Astrocyte (in vitro differentiated cells and primary cell): ENCODE measurements at regions not wholly inside any gene's neighbourhood (a gene's known extent, or its start where the extent isn't known, plus 50 kb on each side); places are given as distances from the start of the nearest gene placed in this dataset.

Source experiments
- DNase-seq: peaks from one replicate; pipeline ENCODE4 v3.0.0-alpha.2; 2010; ENCODE audit warnings: low read depth
- FAIRE-seq: peaks from 2 replicates; lab custom pipeline; 2011; peaks lifted over from hg19 to GRCh38; lab: Jason Lieb, UNC
- H2AFZ ChIP-seq: 2 replicates; pipeline ENCODE4 v1.6.0; 2012; ENCODE audit warnings: low read depth, low read length, inconsistent platforms
- H3K27ac ChIP-seq: 2 replicates; pipeline ENCODE4 v1.5.1; 2011; ENCODE audit warnings: low read depth, low read length, inconsistent platforms
- H3K27me3 ChIP-seq: 2 replicates; pipeline ENCODE4 v1.6.0; 2011; ENCODE audit warnings: low read length, inconsistent platforms; ENCODE audit not compliant: insufficient read depth
- H3K36me3 ChIP-seq: 2 replicates; pipeline ENCODE4 v1.5.1; 2011; ENCODE audit warnings: low read length, inconsistent platforms; ENCODE audit not compliant: insufficient read depth
- H3K4me1 ChIP-seq: 2 replicates; pipeline ENCODE4 v1.5.1; 2011; ENCODE audit warnings: low read length, inconsistent platforms; ENCODE audit not compliant: insufficient read depth
- H3K4me2 ChIP-seq: 2 replicates; pipeline ENCODE4 v1.6.0; 2012; ENCODE audit warnings: low read length, inconsistent platforms
- H3K4me3 ChIP-seq: 2 replicates; pipeline ENCODE4 v1.5.1; 2011; ENCODE audit warnings: low read depth, mild to moderate bottlenecking, low read length, inconsistent platforms; ENCODE audit not compliant: insufficient read depth
- H3K79me2 ChIP-seq: 2 replicates; pipeline ENCODE4 v1.6.0; 2012; ENCODE audit warnings: mild to moderate bottlenecking, low read length, inconsistent platforms; ENCODE audit not compliant: insufficient read depth
- H3K9ac ChIP-seq: 2 replicates; pipeline ENCODE4 v1.6.0; 2012; ENCODE audit warnings: mild to moderate bottlenecking, low read length, inconsistent platforms
- H3K9me3 ChIP-seq: 2 replicates; pipeline ENCODE4 v1.5.1; 2012; ENCODE audit warnings: low read depth, mild to moderate bottlenecking, low read length, inconsistent platforms; ENCODE audit not compliant: insufficient read depth
- H4K20me1 ChIP-seq: 2 replicates; pipeline ENCODE4 v1.6.0; 2012; ENCODE audit warnings: low read length, inconsistent platforms; ENCODE audit not compliant: insufficient read depth
- H3K27ac Mint-ChIP-seq: one replicate; pipeline ENCODE4 v1.8.0; 2021; ENCODE audit warnings: mild to moderate bottlenecking, mixed read lengths; ENCODE audit not compliant: unreplicated experiment
- H3K27me3 Mint-ChIP-seq: one replicate; pipeline ENCODE4 v1.8.0; 2021; ENCODE audit warnings: low read depth, mixed read lengths; ENCODE audit not compliant: unreplicated experiment
- H3K36me3 Mint-ChIP-seq: one replicate; pipeline ENCODE4 v1.8.0; 2021; ENCODE audit warnings: low read depth, mixed read lengths; ENCODE audit not compliant: unreplicated experiment
- H3K4me1 Mint-ChIP-seq: one replicate; pipeline ENCODE4 v1.8.0; 2021; ENCODE audit warnings: low read depth, mixed read lengths; ENCODE audit not compliant: unreplicated experiment
- H3K4me3 Mint-ChIP-seq: one replicate; pipeline ENCODE4 v1.8.0; 2021; ENCODE audit warnings: mild to moderate bottlenecking, moderate library complexity, mixed read lengths; ENCODE audit not compliant: unreplicated experiment
- H3K9me3 Mint-ChIP-seq: one replicate; pipeline ENCODE4 v1.8.0; 2021; ENCODE audit warnings: mild to moderate bottlenecking, mixed read lengths; ENCODE audit not compliant: unreplicated experiment
- CTCF ChIP-seq: IDR thresholded peaks from 2 replicates; pipeline ENCODE4 v1.5.1; 2011; ENCODE audit warnings: low read depth, mild to moderate bottlenecking, inconsistent platforms, low read length, moderate library complexity; ENCODE audit not compliant: insufficient read depth
- EZH2 ChIP-seq: IDR thresholded peaks from 2 replicates; pipeline ENCODE4 v1.6.1; 2012; ENCODE audit warnings: mild to moderate bottlenecking, low read length, inconsistent platforms; ENCODE audit not compliant: insufficient read depth

DNA sequence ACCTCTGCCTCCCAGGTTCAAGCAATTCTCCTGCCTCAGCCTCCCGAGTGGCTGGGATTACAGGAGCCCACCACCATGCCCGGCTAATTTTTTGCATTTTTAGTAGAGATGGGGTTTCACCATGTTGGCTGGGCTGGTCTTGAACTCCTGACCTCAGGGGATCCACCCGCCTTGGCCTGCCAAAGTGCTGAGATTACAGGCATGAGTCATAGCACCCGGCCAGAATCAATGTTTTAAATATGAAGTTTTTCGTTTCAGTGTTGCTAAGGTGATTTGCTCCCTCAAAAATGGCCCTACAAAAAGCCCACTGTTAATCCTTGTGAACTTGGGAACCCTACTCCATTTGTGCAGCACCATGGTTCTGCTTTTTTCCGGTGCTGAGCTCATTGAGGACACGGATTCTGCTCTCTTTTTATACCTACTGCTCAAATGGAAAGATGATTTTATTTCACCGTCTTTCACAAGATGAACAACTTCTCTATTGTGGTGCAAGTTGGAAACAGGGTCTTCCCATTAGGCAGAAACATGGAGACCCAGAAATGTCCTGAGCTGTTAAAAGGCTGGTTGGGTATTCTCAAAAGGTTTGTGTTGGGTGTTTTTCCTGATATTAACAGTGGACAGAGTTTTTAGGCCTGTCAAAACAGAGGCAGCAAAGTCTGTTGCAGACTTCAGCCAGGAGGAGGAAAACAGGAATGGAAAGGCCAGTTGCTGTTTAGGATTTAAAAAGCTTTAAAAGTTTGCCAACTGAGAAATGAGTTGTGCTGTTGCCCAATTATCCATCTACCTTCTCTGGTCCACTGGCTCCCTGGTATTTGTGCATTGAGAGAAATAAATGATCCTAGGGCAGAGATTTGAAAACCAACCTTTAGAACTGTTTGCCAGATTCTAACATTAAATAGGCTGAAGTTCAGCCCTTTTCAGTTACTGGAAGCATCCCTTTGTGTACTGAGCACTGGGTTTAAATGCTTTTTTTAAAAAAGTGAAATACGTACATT, 85.8 kb downstream of the ATP23 start:
- H3K36me3 ChIP-seq = no peaks in the 10 kb centered on the region
- no peaks in the 10 kb centered on the region for H3K27me3 ChIP-seq
- no peak for TF ChIP-seq EZH2
- no peak for TF ChIP-seq CTCF
- no peak overlapping the region for H3K9ac ChIP-seq
- Mint-ChIP-seq H3K9me3 (peaks cover 15% of the 10 kb centered on the region), H3K27me3 (no peaks in the 10 kb centered on the region), H3K4me3 (no peak overlapping the region), H3K27ac (no peak overlapping the region), H3K36me3 (no peaks in the 10 kb centered on the region), H3K4me1 (no peaks in the 10 kb centered on the region)
- peak; percentile 63 for DNase-seq
- H3K4me2 ChIP-seq = no peak overlapping the region
- no peak for FAIRE-seq
- no peak overlapping the region for H3K4me3 ChIP-seq
- H3K27ac ChIP-seq = no peak overlapping the region
- no peaks in the 10 kb centered on the region for H3K4me1 ChIP-seq
- no peak overlapping the region for H2AFZ ChIP-seq
- H4K20me1 ChIP-seq = no peaks in the 10 kb centered on the region
- H3K79me2 ChIP-seq = no peaks in the 10 kb centered on the region
- no peaks in the 10 kb centered on the region for H3K9me3 ChIP-seq

- Mint-ChIP-seq H3K4me3 (no peak overlapping the region), H3K4me1 (no peaks in the 10 kb centered on the region), H3K27ac (no peak overlapping the region), H3K27me3 (no peaks in the 10 kb centered on the region), H3K36me3 (no peaks in the 10 kb centered on the region), H3K9me3 (peaks cover 20% of the 10 kb centered on the region)
- TF ChIP-seq CTCF = no peak
- DNase-seq (peak; percentile 2), FAIRE-seq (no peak)
- Histone ChIP-seq H3K4me1 (no peaks in the 10 kb centered on the region), H3K4me2 (no peak overlapping the region), H3K27me3 (no peaks in the 10 kb centered on the region), H3K27ac (no peak overlapping the region), H2AFZ (no peak overlapping the region), H3K9ac (no peak overlapping the region), H3K9me3 (peaks cover under 1% of the 10 kb centered on the region), H4K20me1 (no peaks in the 10 kb centered on the region), H3K36me3 (no peaks in the 10 kb centered on the region), H3K4me3 (no peak overlapping the region), H3K79me2 (no peaks in the 10 kb centered on the region)
Measured at GRCh38 chr12:58028294-58028693, 86.9 kb downstream of the ATP23 start.

DNA sequence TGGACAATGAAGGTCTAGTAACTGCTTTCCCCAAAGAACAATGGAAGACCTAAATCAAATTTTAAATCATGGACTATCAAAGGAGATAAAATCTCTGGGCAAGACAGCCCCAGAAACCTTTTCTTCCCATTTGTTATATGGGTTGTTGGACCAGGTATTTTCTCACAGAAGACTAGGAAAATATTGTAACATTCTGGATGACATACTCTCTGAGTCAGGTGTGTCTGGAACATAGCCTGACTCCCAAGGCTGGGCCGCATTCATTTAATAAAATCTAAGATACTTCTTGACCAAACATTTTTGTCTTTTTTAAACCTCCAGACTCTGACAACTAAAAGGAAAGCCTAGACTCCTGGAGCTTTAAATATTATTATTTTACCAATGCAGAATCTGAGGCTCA, 87.9 kb downstream of the ATP23 start:
- Mint-ChIP-seq H3K9me3 (peaks cover 28% of the 10 kb centered on the region), H3K4me3 (no peak overlapping the region), H3K27me3 (peaks cover 1% of the 10 kb centered on the region), H3K4me1 (no peaks in the 10 kb centered on the region), H3K27ac (no peak overlapping the region), H3K36me3 (no peaks in the 10 kb centered on the region)
- Histone ChIP-seq H3K9me3 (peaks cover 3% of the 10 kb centered on the region), H3K79me2 (no peaks in the 10 kb centered on the region), H3K36me3 (no peaks in the 10 kb centered on the region), H3K4me1 (no peaks in the 10 kb centered on the region), H4K20me1 (no peaks in the 10 kb centered on the region), H3K4me2 (no peak overlapping the region), H3K27ac (no peak overlapping the region), H2AFZ (no peak overlapping the region), H3K4me3 (no peak overlapping the region), H3K9ac (no peak overlapping the region), H3K27me3 (no peaks in the 10 kb centered on the region)
- FAIRE-seq = no peak
- no peak for DNase-seq
- TF ChIP-seq CTCF (no peak), EZH2 (no peak)
